ENCODE measurements at regions not wholly inside any gene's neighbourhood (a gene's known extent, or its start where the extent isn't known, plus 50 kb on each side); places are given as distances from the start of the nearest gene placed in this dataset.

DNA sequence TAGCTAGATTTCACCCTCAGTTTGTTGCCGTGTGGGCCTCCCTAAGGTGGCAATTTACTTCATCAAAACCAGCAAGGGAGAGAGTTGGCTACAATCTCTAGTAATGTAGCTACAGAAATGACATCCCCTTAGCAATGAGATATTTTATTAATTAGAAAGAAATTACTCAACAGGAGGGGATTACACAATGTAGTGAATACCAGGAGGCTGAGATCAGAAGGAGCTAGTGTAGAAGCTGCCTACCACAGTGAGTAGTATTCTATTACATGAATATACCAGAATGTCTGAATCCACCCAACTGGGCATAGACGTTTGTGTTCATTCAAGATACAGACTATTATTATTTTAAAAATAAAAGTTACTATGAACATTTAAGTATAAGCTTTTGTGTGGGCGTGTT lies 868.2 kb upstream of the CXADR start:
- DNase-seq (ENCODE audit: low spot score) = no peak

DNA sequence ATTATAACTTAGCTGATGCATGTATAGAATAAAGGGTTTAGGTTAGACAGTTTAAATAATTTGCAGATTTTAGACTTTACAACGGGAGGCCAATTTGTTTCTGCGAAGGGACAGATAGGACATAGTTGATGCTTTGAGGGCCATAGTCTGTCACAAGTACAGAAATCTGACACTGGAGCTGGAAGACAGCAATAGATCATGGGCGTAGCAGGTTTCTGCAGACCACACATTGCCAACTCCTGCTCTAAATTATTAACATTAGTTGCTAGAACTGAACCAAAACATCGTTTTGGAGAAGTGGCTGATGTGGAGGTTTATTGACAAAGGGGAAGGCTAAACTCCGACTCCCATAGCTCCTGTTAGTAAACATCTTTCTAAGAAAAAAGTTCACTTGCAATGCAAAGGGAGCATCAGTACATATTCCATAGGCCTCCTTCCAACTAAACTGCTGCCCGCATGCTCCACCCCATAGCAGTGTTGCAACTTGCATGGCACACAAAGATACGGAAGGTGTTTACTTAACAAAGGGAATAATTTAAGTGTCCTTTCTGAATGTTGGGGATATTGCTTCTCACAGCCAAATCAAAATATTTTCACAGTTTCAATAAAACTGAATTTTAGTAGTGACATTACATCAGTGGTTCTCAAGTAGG lies 862.0 kb upstream of the CXADR start:
- no peak for DNase-seq (ENCODE audit: low spot score)

DNA sequence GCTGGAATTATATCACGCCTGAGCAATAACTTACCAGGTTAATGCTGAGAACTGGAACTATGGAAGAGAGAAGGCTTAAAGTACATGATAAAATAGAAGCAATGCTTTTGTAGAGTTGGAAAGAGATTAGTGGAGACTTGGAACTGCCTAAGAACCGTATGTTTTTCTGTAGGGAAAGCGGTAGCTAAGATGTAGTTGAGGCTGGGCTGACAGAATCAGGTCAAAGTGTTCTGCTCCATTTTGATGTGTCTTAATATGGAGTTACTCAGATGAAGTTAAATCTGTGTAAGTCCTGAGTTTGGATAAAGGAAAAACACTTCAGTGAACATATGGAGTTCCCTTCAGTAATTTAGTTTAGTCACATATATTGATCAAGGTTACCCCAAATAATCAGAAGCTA lies 860.9 kb upstream of the CXADR start:
- DNase-seq (ENCODE audit: low spot score) = no peak

DNA sequence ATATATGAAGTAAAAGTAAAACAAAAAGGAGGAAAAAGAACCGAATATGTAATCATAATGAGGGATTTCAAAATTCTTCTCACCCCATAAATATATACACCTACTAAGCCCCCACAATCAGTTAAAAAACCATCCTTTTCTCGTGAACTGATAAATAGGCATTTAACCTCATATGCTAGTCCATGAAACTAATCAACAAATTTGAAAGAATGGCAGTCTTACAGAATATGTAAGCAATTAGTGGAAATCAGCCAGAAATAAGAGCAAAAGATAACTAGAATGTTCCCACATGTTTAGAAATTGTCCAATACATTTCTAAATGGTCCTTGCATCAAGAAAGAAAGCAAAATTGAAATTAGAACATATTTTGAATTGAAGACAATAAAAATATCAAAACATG lies 849.4 kb upstream of the CXADR start:
- no peak for DNase-seq (ENCODE audit: low spot score)

DNA sequence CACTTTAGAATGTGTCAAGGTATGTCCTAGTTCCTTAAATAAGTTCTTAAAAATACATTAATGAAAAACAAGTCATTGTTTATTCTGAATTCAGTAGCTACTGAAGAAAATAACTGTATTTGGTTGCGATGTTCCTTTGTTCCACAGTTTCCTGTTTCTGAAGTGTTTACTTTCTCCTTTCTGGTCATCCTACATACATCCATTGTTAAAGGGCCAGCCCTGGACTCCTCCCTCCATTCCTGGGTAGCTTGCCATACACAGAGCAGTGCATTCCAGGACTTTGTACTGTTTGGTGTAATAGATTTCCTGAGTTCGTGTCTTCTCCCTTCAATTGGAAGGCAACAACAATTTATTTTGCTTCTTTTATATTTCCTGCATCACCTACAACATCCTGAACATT lies 845.4 kb upstream of the CXADR start:
- no peak for DNase-seq (ENCODE audit: low spot score)

DNA sequence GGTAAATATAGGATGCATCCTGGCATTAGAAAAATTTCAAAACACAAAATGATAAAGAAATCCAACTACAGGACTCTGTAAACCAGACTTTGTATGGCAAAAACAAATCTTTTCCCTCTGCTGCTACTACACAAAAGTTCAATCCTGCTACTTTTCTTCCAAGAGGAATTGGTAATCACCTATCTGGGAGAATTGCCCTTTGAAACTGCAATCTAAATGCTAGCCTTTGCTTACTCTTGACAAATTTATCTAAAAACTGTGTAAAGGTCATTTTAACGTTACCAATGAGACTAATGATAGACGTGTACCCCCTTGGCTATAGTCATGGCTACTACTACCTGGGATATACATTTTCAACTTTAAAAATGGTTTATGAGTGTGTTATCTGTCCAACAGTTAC lies 837.9 kb upstream of the CXADR start:
- no peak for DNase-seq (ENCODE audit: low spot score)

DNA sequence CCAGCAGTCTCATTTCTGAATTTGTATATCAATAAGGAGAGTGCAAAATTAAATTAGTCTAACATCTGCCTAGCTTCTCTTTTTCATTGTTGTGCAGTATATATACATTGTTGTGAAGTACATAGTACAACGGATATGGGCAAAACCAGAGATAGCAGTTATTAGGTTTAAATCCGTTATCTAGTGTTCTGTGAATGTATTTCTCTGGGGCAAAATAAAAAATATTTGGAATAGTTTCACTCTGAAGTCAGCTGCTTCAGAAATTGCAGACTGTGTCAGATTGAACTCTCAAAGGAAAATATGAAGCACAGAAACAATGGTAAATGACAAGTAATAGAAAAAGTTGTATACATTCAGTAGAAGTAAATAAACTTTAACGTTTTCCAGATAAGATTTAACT lies 836.5 kb upstream of the CXADR start:
- no peak for DNase-seq (ENCODE audit: low spot score)

DNA sequence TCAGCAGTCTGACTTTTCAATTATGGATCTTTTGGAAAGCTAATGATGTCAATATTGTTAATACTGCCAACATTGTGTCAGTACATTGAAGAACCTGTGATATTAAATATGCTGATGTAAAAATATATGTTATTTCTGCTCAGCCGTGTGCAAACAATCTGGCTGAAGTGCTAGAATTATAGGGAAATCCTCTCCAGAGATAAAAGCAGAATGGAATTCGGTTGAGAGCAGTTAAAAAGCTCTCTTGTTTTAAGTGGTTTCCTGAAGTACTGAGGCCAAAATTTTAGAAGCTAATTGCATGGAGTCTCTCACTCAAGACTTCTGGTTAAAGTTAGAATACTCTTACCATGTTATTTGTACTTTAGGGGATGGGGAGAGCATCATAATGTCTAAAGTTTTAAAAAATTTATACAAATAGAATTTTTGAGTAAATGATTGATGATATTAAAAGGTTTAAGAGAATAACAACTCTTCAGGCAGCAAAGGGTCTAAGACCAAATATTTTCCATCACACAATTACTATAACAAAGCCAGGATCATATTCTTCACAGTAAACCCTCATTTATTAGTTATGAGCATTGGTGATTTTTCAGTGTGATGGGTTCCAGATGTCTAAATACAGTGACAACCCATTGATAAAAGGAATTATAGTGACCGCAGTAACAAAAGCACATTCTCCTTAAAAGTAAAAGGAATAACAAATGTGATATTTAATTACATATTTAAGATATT lies 834.2 kb upstream of the CXADR start:
- no peak for DNase-seq (ENCODE audit: low spot score)

DNA sequence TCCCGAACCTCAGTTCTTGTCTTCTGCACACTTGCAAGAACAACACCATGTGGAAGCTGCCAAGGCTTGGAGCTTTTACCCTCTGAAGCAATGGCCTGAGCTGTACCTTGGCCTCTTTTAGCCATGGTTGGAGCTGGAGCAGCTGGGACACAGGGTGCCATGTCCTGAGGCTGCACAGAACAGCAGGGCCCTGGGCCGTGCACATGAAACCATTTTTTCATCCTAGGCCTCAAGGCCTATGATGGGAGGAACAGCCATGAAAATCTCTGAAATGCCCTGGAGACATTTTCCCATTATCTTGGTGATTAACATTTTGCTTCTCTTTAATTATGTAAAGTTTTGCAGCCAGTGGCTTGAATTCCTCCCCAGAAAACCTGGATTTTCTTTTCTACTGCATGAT lies 817.8 kb upstream of the CXADR start:
- DNase-seq (ENCODE audit: low spot score) = no peak

DNA sequence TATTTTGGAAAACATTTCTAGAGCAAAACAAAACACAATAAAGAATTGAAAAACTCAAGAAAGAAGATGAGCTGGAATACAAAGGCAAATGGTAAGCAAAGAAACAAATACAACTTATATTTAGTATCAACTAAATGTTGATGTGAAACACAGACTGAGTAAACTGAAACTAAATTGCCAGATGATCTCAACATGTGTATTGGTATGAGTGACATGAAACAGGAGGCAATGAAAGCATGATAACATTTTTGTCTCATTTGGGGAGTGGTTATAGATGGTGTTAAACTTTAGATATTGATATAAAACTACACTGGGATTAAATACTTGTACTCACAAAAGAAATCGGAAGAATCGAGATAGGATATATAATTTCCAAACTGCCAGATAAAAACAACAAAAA lies 805.6 kb upstream of the CXADR start:
- no peak for DNase-seq (ENCODE audit: low spot score)

DNA sequence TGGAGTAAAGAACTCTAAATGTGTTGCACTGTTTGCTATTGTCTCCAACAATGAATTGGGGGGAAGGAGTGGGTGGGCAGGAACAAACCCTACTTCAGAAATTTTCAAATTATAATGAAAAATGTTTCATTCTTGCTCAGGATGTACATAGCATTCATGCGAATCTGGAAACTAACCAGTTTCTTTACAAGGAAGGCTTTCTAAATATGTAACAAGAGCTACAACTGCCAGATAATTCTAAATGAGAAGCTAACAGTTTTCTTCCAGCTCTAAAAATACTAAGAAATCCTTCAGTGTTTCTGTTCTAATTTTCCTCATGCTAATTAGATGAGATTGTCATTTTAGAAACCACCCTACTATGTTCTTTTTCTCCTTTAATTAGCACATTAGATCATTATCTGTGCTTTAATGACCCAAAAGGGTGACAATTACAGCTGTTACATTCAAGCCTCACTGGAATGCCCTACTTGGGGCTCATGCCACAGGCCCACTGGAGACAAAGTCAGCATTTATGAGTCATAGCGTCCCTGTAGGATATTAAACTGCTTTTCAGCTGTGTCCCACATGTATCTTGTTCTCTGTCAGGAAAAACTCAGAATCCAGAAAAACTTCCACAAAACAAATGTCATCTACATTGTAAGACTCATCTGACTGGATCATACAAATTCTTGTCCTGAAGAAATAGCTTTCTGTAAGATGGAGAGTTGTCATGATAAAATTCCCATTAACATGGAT lies 804.6 kb upstream of the CXADR start:
- no peak for DNase-seq (ENCODE audit: low spot score)

DNA sequence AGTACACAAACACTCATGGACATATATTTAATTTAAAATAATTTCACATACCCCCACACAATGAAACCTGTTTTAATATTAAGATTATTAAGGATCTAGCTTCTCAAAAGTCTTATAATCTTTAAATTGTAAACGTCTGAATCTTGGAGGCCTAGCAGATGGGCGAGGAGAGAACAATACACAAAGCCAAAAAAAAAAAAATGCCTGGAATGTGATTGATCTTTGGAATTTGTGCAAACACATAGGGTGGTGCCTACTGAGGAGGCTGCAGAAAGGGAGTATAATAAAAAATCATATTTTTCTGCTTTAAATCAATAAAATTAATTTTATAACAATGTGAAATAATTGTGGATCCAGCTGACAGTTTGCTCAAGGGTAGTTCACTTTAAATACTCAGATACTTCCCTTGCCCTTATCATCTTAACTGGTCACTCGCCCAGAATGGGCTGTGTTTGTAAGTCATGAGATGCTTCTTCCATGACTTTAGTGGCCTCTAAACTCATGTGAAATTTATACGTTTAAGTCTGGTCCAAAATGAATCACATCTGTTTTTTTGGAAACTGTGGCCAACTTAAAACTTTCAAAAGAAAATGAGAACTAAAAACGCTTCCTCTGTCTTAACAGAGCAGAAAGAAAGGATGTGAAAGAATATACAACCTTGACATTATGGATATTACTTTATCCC lies 802.8 kb upstream of the CXADR start:
- no peak for DNase-seq (ENCODE audit: low spot score)

DNA sequence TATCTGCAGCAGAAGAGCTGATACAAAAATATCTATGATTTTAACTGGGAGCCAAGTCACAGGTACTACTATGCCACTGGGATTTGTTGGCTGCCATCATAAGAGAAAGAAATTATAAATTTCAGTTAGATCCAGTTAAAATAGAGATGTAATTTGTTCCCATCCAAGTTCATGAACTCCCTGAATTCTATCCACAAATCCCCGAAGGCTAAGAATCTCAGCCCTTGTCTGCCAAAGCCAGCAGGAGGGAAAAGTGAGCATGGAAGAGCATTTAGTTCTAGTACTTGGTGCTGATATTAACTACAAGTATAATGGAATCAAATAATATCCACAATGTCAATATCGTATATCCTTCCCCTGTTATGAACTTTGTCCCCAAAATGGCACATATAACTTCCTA lies 801.1 kb upstream of the CXADR start:
- DNase-seq (ENCODE audit: low spot score) = no peak

DNA sequence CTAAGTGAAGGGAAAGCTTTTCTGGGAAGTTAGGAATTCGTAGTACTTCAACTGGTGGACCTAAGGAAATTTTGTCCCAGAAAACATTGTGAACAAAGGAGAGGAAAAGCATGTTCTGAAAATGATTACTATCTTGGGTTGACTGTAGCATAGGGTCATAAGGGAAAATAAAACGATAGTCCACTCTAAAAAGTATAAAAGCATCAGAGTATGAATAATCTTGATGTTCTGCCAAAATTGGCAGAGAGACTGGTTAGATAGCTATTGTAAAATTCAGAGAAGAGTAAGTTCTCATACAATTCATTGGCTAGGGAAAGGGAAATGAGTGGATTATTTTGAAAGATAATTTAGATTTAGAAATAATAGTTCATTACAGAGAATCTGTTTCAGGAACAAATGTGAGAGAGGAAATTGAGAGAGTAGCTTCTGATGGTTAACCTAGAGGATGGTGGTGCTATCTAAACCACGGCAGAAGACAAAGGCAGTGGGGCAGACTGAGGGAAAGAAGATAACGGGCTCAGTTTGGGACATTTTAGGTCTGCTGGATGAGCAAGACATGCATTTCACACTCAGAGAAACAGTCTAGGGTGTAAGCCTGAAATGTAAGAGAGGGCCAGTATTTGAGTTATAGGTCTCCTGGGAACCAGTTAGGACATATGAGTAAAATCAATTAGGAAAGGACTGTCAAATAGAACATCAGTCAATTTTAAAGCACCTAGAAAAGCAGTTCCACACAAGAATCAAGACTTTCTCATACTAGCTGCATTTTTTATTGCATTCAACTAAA lies 799.3 kb upstream of the CXADR start:
- no peak for DNase-seq (ENCODE audit: low spot score)

DNA sequence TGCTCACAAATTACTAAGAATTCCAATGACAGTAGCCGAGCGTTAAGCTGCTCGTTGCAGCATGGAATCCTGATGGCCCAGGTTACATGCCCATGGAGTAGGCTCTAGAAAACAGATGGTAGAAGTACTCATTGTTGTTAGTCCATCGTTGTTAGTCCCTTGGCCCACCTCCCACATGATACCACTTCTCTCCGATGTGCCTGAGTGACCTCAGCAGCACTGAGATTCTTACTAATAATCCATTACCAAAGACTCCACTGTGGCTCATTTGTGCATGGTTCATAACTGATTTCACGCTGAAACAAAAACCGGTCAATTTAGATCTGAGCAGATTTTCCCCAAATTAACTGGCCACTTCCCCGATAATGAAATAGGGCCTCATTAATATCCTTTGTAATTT lies 772.3 kb upstream of the CXADR start:
- DNase-seq (ENCODE audit: low spot score) = no peak

DNA sequence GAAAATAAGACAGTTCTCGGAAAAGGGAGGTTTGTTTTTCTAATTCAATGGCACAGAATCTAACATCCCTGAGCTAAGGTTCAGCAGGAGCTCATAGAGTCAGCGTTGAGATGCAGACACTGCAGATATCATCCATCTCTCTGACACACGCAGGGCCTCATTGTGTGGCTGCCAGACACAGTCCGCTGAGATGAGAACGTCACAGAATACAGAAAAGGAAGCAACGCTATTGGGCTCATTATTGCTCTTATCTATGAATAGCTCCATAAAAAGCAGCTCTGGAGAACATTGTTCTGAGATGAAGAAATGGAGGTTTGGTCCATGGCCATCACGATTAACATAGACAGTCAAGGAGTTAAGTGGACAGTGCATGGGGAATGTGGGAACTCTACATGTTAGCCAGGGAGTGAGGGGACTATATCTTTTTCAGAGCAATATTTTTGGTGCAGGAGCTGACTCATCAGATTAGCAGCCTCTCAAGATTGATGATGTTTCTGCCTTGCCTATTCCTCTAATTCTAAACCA lies 771.6 kb upstream of the CXADR start:
- no peak for DNase-seq (ENCODE audit: low spot score)

DNA sequence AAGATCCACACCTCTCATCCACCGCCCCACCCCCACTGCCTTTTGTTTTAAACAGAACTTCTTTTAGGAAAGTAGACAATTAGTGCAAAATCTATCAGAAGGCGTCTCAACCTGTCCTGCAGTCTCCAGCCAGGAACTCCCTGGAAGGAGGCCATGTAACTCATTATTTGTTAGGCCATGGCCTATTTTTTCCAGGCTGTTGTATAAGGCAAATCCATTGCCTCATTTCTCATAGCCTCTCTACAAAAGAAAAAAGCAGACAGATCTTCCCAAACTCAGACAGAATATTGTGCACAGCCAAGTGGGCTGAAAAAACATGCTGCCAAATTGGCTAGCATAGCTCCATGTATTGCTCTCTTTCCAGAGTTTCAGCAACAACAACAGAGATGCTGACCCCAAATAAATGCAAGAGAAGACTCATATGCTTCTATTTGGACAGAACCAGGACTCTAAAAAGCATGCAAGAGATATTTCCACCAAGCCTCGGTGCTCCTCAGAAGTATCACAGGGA lies 770.7 kb upstream of the CXADR start:
- no peak for DNase-seq (ENCODE audit: low spot score)

DNA sequence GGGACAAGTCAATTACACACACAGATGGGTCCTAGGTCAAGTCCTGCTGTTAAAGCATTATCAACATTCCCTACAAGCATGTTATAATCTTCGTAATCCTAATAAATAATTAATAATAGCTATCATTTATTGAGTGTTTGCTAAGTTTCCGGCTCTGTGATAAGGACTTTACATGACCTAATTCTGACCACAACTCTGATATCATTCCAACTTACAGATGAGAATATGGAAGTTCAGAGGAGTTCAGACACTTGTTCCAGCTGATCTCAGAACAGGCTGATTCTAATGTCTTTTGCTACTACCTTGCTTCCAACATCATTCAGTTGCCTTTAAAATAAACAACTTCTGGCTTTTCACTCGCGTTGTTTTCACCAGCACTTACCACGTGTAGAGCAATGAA lies 770.1 kb upstream of the CXADR start:
- DNase-seq (ENCODE audit: low spot score) = no peak

DNA sequence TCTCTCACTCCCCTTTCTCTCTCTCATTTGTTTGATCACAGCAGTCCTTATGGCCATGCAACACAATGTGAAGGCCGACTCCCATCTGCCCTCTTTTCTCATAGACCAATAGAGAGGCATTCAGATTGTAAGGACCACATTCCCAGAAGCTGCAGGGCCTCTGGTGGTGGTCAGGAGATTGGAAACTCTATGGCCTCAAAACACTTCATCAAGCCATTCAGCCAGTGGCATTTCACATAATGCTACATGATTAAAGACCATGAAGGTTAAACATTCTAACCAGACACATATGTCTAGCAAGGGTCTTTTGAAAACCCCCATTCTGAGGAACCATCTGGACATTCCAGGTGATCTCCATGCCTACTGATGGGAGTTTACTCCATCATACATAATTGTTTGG lies 769.5 kb upstream of the CXADR start:
- no peak for DNase-seq (ENCODE audit: low spot score)

DNA sequence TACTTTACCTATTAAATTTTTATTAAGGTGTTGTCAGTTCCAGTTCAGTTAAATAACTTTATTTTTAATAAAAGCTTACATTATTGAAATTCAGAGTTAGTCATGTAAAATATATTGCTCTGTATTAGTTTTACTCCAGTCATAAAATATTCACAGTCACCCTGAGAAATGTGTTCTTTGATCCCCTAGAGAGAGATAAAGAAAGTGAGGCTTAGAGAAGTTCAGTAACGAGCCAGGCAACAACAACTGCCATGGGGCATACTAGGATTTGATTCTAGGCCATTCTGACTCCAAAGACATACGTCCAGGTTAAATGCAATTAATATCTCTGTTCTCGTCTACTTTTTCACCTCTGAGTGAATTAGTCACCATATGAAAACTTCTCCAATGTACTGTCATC lies 761.9 kb upstream of the CXADR start:
- DNase-seq (ENCODE audit: low spot score) = no peak

DNA sequence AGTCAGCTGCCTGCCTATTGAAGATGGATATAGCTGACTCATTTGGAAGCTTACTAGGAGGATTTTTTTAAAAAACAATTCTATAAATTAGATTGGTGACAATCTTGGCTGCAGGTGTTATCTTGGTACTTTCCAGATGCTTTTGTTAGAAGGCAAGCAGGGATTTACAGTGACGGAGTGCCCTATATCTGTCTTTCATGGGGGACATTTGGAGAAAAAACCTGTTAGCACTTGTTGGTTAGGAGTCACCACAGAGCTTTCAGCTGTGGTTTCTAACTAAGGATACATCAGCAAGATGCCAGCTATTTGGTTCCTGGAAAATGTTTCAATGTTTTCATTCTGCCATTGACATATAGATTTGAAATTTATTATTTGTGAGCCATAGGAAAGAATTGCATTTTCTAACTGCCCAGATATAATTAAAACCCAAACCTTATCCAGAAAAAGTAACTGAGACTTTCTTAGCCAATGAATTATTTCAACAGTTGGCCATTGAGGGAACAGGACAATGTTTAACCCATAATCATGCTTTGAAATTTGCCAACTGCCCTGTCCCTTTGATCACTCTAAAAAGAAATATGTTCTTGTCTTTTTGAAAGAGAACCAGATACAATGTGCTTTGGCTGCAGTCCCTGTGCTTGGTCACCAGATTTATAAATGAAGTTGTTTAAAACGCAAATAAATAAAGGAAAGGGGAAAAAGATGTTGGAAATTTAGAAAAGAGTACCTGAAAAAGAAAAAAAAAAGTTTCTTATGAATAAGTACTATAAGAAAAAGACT lies 761.0 kb upstream of the CXADR start:
- no peak for DNase-seq (ENCODE audit: low spot score)

Data from RKO (cell line).